Psoas muscle (tissue), 7 donors: ENCODE measurements at regions not wholly inside any gene's neighbourhood (a gene's known extent, or its start where the extent isn't known, plus 50 kb on each side); places are given as distances from the start of the nearest gene placed in this dataset.

Source experiments
- ATAC-seq, 4 donors: fragments of 200-7000 bp; cut with Tn5 transposase; one replicate each; pipeline ENCODE4 v1.9.1; 2020; ENCODE audit warnings: moderate library complexity in 3 of 4, mild to moderate bottlenecking in 2 of 4
- DNase-seq, 2 donors: peaks; one replicate each; pipeline ENCODE4 v3.0.0-alpha.2; 2020
- H3K27ac ChIP-seq: fragments of 200-600 bp; one replicate; pipeline ENCODE4 v1.8.0; 2022
- H3K27me3 ChIP-seq, 3 donors: fragments of 200-600 bp in 1 of 3; one replicate each; pipeline versions ENCODE4 v1.6.1 to v1.8.0; 2013 to 2022; ENCODE audit warnings: low read length in 2 of 3, mild to moderate bottlenecking in 2 of 3, moderate library complexity in 1 of 3; ENCODE audit not compliant: insufficient read depth in 3 of 3
- H3K36me3 ChIP-seq, 2 donors: fragments of 200-600 bp in 1 of 2; one replicate each; pipeline versions ENCODE4 v1.6.1 to v1.8.0; 2013 to 2022; ENCODE audit warnings: low read depth in 1 of 2, mild to moderate bottlenecking in 1 of 2, moderate library complexity in 1 of 2; ENCODE audit not compliant: insufficient read depth in 1 of 2
- H3K4me1 ChIP-seq: fragments of 200-600 bp; one replicate; pipeline ENCODE4 v1.8.0; 2022
- H3K4me3 ChIP-seq: fragments of 200-600 bp; one replicate; pipeline ENCODE4 v1.8.0; 2022; ENCODE audit warnings: mild to moderate bottlenecking
- H3K9me3 ChIP-seq: fragments of 200-600 bp; one replicate; pipeline ENCODE4 v1.8.0; 2022
- CTCF ChIP-seq: fragments of 200-600 bp; IDR thresholded peaks from one replicate; pipeline ENCODE4 v1.8.0; 2022; ENCODE audit warnings: antibody characterized with exemption
- WGBS, 3 donors: extraction: QIAGEN DNeasy Blood & Tissue Kit; methylation state at CpG; one replicate each; pipeline versions ENCODE4 v1.1.6 to v1.1.7; 2013; 5-methylcytosine and 5-hydroxymethylcytosine counted together
- intact Hi-C, 2 donors: fragments of 100-400 bp; cut with DNase I; formaldehyde crosslinking; loops; one replicate each; pipeline versions ENCODE4 v1.11.0 to v1.14.2; 2022
- donor health status: healthy with polysubstance abuse.
- donor health status: DM: no; HTN: no; CAD: no; lungs with moderate emphysema.
- donor health status: Bipolar disorder and iron deficiency.
- donor health status: healthy.
- donor health status: DM: yes; HTN: yes; CAD: no.
- donor health status: DM: no; HTN: no; CAD: no.
- donor health status: DM: yes; HTN: yes; CAD: no.

GRCh38 chr10:20972925-20973324 is 75.8 kb upstream of the NEBL start:
- intact Hi-C loops, result no loop called here
- no peak for DNase-seq
- H3K9me3 ChIP-seq, result no peaks in the 10 kb centered on the region
- H3K36me3 ChIP-seq, result no peaks in the 10 kb centered on the region
- 48 to 55% (median 54%) methylated on average over 2 of the region's 2 CpGs for WGBS, 3 donors
- H3K27me3 ChIP-seq, result no peaks in the 10 kb centered on the region
- H3K4me1 ChIP-seq, result no peaks in the 10 kb centered on the region
- no peak overlapping the region for H3K27ac ChIP-seq
- ATAC-seq, result no peak
- H3K4me3 ChIP-seq, result no peak overlapping the region
- TF ChIP-seq CTCF, result no peak

- H3K4me1 ChIP-seq, result no peaks in the 10 kb centered on the region
- TF ChIP-seq CTCF, result no peak
- H3K27me3 ChIP-seq, result no peaks in the 10 kb centered on the region
- WGBS, 3 donors, result 77 to 89% (median 85%) methylated on average over 3 of the region's 3 CpGs
- H3K9me3 ChIP-seq, result no peaks in the 10 kb centered on the region
- no peaks in the 10 kb centered on the region for H3K36me3 ChIP-seq
- no peak overlapping the region for H3K27ac ChIP-seq
- intact Hi-C loops, result no loop called here
- no peak for ATAC-seq
- H3K4me3 ChIP-seq, result no peak overlapping the region
- DNase-seq, result no peak
Observed at GRCh38 chr10:20971901-20972300, 74.8 kb upstream of the NEBL start.

GRCh38 chr10:20970708-20971107 is 73.6 kb upstream of the NEBL start:
- Histone ChIP-seq H3K4me1 (no peaks in the 10 kb centered on the region), H3K4me3 (no peak overlapping the region), H3K36me3 (no peaks in the 10 kb centered on the region), H3K27me3 (no peaks in the 10 kb centered on the region), H3K27ac (no peak overlapping the region), H3K9me3 (no peaks in the 10 kb centered on the region)
- DNase-seq, result no peak
- intact Hi-C loops, result no loop called here
- no peak for TF ChIP-seq CTCF
- WGBS, 3 donors, result 66 to 74% (median 66%) methylated on average over 4 of the region's 4 CpGs
- ATAC-seq, result no peak

- Histone ChIP-seq H3K27me3 (no peaks in the 10 kb centered on the region), H3K4me3 (no peak overlapping the region), H3K27ac (no peak overlapping the region), H3K36me3 (no peaks in the 10 kb centered on the region), H3K4me1 (no peaks in the 10 kb centered on the region), H3K9me3 (no peaks in the 10 kb centered on the region)
- 95 to 97% (median 96%) methylated on average over 3 of the region's 3 CpGs for whole genome bisulfite sequencing, 3 donors
- ATAC-seq (no peak), DNase-seq (no peak)
- intact Hi-C loops, result no loop called here
- TF ChIP-seq CTCF, result no peak
Observed at GRCh38 chr10:20970044-20970443, 72.9 kb upstream of the NEBL start.

GRCh38 chr10:20966426-20966825 is 69.3 kb upstream of the NEBL start:
- no peak for TF ChIP-seq CTCF
- Histone ChIP-seq H3K4me1 (no peaks in the 10 kb centered on the region), H3K9me3 (no peaks in the 10 kb centered on the region), H3K27me3 (no peaks in the 10 kb centered on the region), H3K27ac (no peak overlapping the region), H3K4me3 (no peak overlapping the region), H3K36me3 (no peaks in the 10 kb centered on the region)
- 64 to 73% (median 72%) methylated on average over 3 of the region's 3 CpGs for WGBS, 3 donors
- intact Hi-C loops, result no loop called here
- no peak for ATAC-seq
- DNase-seq, result no peak
